GM12864 (cell line): ENCODE measurements at regions not wholly inside any gene's neighbourhood (a gene's known extent, or its start where the extent isn't known, plus 50 kb on each side); places are given as distances from the start of the nearest gene placed in this dataset.
A peak's percentile ranks its signal among the peaks of the same experiment; 100 is the strongest.

Experiments
- DNase-seq: peaks from one replicate; pipeline ENCODE4 v3.0.0-alpha.2; 2011; ENCODE audit warnings: low read depth
- H3K4me3 ChIP-seq: 2 replicates; pipeline ENCODE4 v1.5.1; 2011; ENCODE audit warnings: mild to moderate bottlenecking, low read depth, low read length, control low read depth
- CTCF ChIP-seq: IDR thresholded peaks from 2 replicates; pipeline ENCODE4 v1.5.1; 2011; ENCODE audit warnings: low read depth, mild to moderate bottlenecking, moderate library complexity, low read length, control low read depth, inconsistent platforms; ENCODE audit errors: missing control alignments

- no peak overlapping the region for H3K4me3 ChIP-seq
- no peak for TF ChIP-seq CTCF
- no peak for DNase-seq
Measured at GRCh38 chr12:30813525-30814294, 59.0 kb upstream of the CAPRIN2 start.

- H3K4me3 ChIP-seq, result no peak overlapping the region
- TF ChIP-seq CTCF, result no peak
- no peak for DNase-seq
Measured at GRCh38 chr12:30811966-30812365, 57.2 kb upstream of the CAPRIN2 start.

GRCh38 chr12:30810918-30811317 is 56.2 kb upstream of the CAPRIN2 start:
- no peak overlapping the region for H3K4me3 ChIP-seq
- DNase-seq, result no peak
- no peak for TF ChIP-seq CTCF

GRCh38 chr12:30807695-30808034 is 52.9 kb upstream of the CAPRIN2 start:
- no peak overlapping the region for H3K4me3 ChIP-seq

GRCh38 chr12:30806989-30807694 is 52.4 kb upstream of the CAPRIN2 start:
- TF ChIP-seq CTCF, result peak; percentile 70
- no peak overlapping the region for H3K4me3 ChIP-seq
- peak; percentile 12 for DNase-seq

More at GRCh38 chr12:30807695-30808034, 52.9 kb upstream of the CAPRIN2 start:
- no peak for DNase-seq
- TF ChIP-seq CTCF, result no peak

- no peak for TF ChIP-seq CTCF
- no peak for DNase-seq
- H3K4me3 ChIP-seq, result no peak overlapping the region
Measured at GRCh38 chr12:30805959-30806358, 51.2 kb upstream of the CAPRIN2 start.
